Large intestine (tissue), 3 donors: ENCODE measurements at regions not wholly inside any gene's neighbourhood (a gene's known extent, or its start where the extent isn't known, plus 50 kb on each side); places are given as distances from the start of the nearest gene placed in this dataset.

ENCODE experiments used
- DNase-seq, 2 donors: peaks; one replicate each; pipeline versions ENCODE4 v3.0.0 to v3.0.0-alpha.2; 2013
- H3K27ac ChIP-seq: one replicate; pipeline ENCODE4 v1.5.1; 2013; ENCODE audit warnings: low read length
- H3K27me3 ChIP-seq: 2 replicates; pipeline ENCODE4 v1.6.1; 2013; ENCODE audit warnings: low read length; ENCODE audit not compliant: control insufficient read depth, insufficient read depth
- H3K36me3 ChIP-seq: 2 replicates; pipeline ENCODE4 v1.6.1; 2013; ENCODE audit warnings: low read length; ENCODE audit not compliant: control insufficient read depth, insufficient read depth
- H3K4me1 ChIP-seq: one replicate; pipeline ENCODE4 v1.6.1; 2013; ENCODE audit warnings: low read length; ENCODE audit not compliant: control insufficient read depth, insufficient read depth
- H3K4me3 ChIP-seq: one replicate; pipeline ENCODE4 v1.5.1; 2013; ENCODE audit warnings: low read length
- H3K9me3 ChIP-seq: one replicate; pipeline ENCODE4 v1.6.1; 2013; ENCODE audit warnings: mild to moderate bottlenecking, low read depth, low read length, moderate library complexity; ENCODE audit not compliant: control insufficient read depth
- WGBS: methylation state at CpG from one replicate; pipeline ENCODE4 v1.1.5; 2013; ENCODE audit warnings: low lambda C conversion rate; ENCODE audit not compliant: insufficient coverage; 5-methylcytosine and 5-hydroxymethylcytosine counted together

- Histone ChIP-seq H3K4me1 (no peaks in the 10 kb centered on the region), H3K27me3 (no peaks in the 10 kb centered on the region), H3K9me3 (no peaks in the 10 kb centered on the region), H3K27ac (no peak overlapping the region), H3K4me3 (no peak overlapping the region), H3K36me3 (no peaks in the 10 kb centered on the region)
- no peak for DNase-seq
- 100% methylated on average over 1 of the region's 8 CpGs for WGBS
These were observed 67.5 kb upstream of the SCG2 start for GRCh38 chr2:223669453-223670225.

- 80% methylated on average over 1 of the region's 5 CpGs for WGBS
- Histone ChIP-seq H3K36me3 (no peaks in the 10 kb centered on the region), H3K4me1 (no peaks in the 10 kb centered on the region), H3K27ac (no peak overlapping the region), H3K9me3 (no peaks in the 10 kb centered on the region), H3K4me3 (no peak overlapping the region), H3K27me3 (no peaks in the 10 kb centered on the region)
- no peak for DNase-seq
These were observed 66.3 kb upstream of the SCG2 start for GRCh38 chr2:223668302-223668998.

GRCh38 chr2:223654384-223654915, 52.3 kb upstream of the SCG2 start:
- Histone ChIP-seq H3K9me3 (no peaks in the 10 kb centered on the region), H3K4me3 (no peak overlapping the region), H3K36me3 (no peaks in the 10 kb centered on the region), H3K4me1 (no peaks in the 10 kb centered on the region), H3K27ac (no peak overlapping the region), H3K27me3 (no peaks in the 10 kb centered on the region)
- no CpG with 5 or more reads among the region's 6 CpGs for WGBS
- no peak for DNase-seq

GRCh38 chr2:223652902-223653301, 50.7 kb upstream of the SCG2 start:
- DNase-seq, result no peak
- WGBS, result no CpG with 5 or more reads among the region's 1 CpG
- no peak overlapping the region for H3K27ac ChIP-seq

GRCh38 chr2:223652122-223652521, 50.0 kb upstream of the SCG2 start:
- no peak for DNase-seq
- no peaks in the 10 kb centered on the region for H3K27me3 ChIP-seq
- no peaks in the 10 kb centered on the region for H3K4me1 ChIP-seq
- H3K9me3 ChIP-seq, result no peaks in the 10 kb centered on the region
- no CpG with 5 or more reads among the region's 1 CpG for WGBS
- no peaks in the 10 kb centered on the region for H3K36me3 ChIP-seq
- no peak overlapping the region for H3K27ac ChIP-seq
- no peak overlapping the region for H3K4me3 ChIP-seq

More at GRCh38 chr2:223652902-223653301, 50.7 kb upstream of the SCG2 start:
- H3K9me3 ChIP-seq, result no peaks in the 10 kb centered on the region
- no peak overlapping the region for H3K4me3 ChIP-seq
- H3K27me3 ChIP-seq, result no peaks in the 10 kb centered on the region
- H3K36me3 ChIP-seq, result no peaks in the 10 kb centered on the region
- H3K4me1 ChIP-seq, result no peaks in the 10 kb centered on the region
